K562 (cell line): ENCODE measurements at regions not wholly inside any gene's neighbourhood (a gene's known extent, or its start where the extent isn't known, plus 50 kb on each side); places are given as distances from the start of the nearest gene placed in this dataset.

ENCODE experiments used
- FOXP1 ChIP-seq: sonication (generic); formaldehyde crosslinking; IDR thresholded peaks from 2 replicates; pipeline ENCODE4 v1.8.0; 2022; ENCODE audit warnings: mild to moderate bottlenecking, missing genetic modification reagents
- TAF1 ChIP-seq: IDR thresholded peaks from 2 replicates; pipeline ENCODE4 v1.6.1; 2011; ENCODE audit warnings: mild to moderate bottlenecking, low read length, moderate library complexity; ENCODE audit not compliant: insufficient read depth, control insufficient read depth, severe bottlenecking; ENCODE audit errors: extremely low read depth

GRCh38 chr12:69170293-69170692 lies 69.1 kb upstream of the CPSF6 start:
- TF ChIP-seq TAF1: no peak
- TF ChIP-seq FOXP1: no peak
